GM21360 (cell line): ENCODE measurements at regions not wholly inside any gene's neighbourhood (a gene's known extent, or its start where the extent isn't known, plus 50 kb on each side); places are given as distances from the start of the nearest gene placed in this dataset.
"Not testable (repeated sequence)": the region's sequence is repeated elsewhere in the genome, so short reads cannot be mapped to it uniquely, and the experiment has no call there.

Experiments
- ATAC-seq: cut with Tn5 transposase; IDR thresholded peaks from one replicate; pipeline ENCODE4 v1.9.1; 2021; ENCODE audit warnings: mild to moderate bottlenecking, moderate library complexity; ENCODE audit not compliant: unreplicated experiment

DNA sequence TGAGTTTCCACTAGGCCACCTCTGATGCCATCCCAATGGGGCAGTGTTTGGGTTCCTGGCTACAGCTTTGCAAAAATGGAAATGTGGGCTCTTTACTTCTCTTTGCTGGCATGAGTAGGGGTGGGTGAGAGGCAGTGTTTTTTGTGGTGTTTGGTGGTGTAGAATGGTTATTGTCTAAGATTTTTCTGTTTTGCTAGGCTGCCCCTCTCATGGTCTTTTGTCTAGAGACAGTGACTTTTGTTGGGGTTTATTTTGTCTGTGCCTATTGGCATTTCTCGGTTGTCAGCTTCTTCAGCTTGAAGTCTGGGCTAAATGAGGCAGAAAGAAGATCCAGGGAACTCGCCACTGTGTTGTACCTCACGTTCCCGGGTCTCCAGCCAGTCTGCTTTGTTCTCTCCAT, 112.1 kb downstream of the CENPF start:
- no peak for ATAC-seq

DNA sequence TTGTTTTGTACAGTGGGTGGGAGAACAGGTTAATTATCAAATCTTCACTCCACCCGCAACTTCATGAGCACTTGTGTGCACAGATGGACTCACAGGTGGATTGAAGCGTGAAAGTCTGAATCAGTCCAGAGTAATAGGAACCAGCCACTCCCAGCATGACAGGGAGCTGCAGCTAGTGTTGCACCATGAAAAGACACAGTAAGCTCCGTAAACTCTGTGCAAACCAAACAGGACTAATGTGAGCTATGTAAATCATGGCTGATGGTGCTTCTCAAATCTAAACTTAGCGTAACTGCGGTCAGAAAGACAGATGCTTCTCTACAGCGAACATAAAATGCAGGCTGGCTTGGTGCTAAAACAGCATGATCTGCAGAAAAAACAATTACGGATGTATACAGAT, 114.4 kb downstream of the CENPF start:
- ATAC-seq: no peak

DNA sequence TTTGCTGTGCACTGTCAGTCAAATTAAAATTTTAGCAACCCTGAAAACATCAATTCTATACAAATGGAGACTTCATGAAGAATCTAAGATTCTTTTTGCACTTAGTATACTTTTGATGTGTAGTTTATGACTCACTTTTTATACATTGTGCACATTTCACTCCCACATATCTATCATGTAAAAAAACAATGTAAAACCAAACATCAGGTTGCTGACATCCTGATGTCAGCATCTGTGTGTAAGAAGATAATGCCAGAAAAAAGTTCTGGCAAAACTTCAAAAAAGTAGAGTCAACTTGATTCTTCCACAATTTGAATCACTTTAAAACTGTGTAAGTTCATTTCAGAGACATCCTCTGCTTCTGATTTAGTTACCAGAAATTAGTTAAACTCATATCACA, 115.7 kb downstream of the CENPF start:
- no peak for ATAC-seq

DNA sequence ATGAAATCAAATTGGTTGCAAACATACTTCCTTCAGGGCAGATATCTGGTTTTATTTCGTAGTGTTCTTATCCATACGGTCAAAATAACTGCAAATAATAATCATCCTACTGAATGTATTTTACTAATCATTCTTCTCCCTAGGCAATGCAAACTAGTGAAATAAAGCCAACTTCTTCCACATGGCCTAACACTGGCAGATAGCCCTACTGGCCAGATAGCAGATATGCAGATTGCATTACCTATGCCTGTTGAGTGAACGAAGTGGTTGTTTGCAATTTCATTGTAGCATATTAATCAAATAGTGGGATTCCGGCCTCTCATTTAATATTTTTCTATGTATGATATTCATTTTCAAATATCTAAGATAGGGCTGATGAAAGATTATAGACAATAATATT, 116.2 kb downstream of the CENPF start:
- ATAC-seq: no peak

DNA sequence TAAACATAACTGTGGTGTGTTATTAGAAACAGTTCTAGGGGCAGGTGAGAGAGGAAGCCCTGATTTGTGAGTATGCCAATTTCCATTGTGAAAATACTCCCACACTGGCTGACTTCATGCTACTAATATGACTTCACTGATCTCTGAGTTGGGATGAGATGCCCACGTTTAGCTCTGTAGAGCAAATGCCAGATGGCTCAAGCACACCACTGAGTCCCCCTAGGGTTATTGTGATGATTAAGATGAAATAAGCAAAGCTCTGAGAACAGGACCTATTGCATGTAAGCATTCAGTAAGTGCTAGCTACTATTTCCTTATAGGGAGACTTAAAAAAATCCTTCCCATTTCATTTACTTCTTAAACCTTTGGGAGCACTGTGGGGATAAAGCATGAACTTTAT, 117.6 kb downstream of the CENPF start:
- no peak for ATAC-seq

DNA sequence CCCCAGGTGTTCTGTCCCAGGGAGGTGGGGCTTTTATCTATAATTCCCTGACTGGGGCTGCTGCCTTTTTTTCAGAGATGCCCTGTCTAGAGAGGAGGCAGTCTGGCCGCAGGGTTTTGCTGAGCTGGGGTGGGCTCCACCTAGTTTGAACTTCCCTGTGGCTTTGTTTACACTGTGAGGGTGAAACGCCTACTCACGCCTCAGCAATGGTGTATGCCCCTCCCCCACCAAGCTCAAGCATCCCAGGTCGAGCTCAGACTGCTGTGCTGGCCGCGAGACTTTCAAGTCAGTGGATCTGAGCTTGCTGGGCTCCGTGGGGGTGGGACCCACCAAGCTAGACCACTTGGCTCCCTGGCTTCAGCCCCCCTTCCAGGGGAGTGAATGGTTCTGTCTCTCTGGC, 124.3 kb downstream of the CENPF start:
- no peak for ATAC-seq

DNA sequence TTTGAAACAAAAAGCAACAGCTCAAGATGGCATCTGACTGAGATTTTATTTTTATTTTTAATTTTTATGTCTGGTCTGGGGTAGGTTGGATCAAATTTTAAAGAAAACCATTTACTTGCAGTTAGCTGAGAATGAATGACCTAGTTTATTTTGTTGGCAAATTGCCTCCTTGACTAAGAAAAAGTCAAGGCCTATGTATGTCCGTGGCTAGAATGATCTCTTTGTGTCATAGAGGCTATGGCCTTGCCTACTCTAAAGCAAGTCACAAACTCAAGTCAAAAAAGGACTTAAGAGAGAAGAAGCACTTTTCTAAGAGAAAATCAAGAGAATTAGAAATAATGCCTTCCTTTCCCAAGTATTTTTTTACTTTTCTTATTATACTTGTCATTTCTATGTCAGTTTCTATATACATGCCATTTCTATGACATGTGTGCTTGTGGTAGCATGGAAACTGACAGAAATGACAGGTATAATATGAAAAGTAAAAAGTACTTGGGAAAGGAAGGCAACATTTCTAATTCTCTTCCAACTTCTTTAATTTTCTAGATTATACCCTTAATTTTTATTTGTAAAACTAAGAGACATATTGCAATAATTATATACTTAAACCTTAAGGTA, 136.7 kb downstream of the CENPF start:
- ATAC-seq: no peak

DNA sequence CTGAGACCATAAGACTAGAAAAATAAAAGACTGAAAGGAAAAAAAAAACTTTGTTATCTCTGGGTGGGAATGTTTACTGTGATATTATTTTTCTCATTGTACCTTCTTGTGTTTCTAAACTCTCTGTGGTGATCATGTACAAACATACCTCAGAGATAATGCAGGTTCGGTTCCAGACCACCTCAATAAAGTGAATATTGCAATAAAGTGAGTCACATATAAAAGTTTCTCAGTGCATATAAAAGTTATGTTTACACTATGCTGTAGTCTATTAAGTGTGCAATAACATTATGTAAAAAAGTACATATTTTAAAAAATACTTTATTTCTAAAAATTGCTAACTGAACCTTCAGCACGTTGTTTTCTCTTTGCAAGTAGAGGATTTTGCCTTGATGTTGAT, 137.5 kb downstream of the CENPF start:
- ATAC-seq: no peak

DNA sequence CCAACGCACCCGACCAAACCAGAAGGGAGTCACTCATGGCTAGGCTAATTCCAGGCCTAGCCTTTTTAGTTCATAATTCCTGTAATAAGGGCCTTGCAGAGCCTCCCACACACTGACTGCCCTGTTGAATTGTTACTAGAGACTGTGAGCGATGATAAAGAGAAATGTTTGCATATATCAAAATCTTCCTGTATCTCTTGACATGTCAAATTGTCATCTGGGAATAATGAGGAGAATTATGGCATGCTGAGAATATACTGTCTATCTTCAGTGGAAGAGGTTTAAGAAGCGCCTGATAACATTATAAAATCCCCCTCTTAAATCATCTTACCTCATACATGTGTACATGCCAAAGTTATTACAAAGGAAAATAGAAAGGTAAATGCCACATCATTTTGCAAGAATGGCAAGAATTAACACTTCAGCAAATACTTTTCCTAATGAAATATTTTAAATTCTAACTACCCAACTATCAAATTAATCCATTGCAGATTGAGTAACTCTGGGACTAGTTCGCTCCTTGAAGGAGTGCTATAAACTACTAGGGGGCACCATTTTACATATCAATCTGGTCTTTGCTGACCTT, 144.1 kb downstream of the CENPF start:
- no peak for ATAC-seq

DNA sequence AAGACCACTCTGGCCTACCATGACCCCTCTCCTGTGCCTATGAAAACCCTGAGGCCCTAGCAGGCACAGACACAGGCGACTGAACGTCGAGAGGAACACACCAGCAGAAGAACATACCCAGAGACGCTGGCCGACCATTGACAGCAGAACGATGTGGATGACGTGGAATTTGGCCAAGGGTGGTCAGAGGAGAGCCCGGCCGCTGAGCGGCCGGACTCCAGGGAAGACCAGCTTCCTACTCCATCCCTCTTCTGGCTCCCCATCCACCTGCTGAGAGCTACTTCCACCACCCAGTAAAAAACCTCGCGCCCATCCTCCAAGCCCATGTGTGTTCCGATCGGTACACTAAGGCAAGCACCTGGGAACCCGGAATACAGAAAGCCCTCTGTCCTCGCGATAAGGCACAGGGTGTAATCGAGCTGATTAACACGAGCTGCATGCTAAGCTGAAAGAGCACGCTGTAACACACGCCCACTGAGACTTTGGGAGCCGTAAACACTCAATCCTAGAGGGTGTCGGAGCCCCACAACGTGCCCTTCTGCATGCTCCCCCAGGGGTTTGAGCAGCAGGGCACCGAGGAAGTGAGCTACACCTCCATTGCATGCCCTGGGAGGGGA, 150.3 kb downstream of the CENPF start:
- ATAC-seq: no peak

DNA sequence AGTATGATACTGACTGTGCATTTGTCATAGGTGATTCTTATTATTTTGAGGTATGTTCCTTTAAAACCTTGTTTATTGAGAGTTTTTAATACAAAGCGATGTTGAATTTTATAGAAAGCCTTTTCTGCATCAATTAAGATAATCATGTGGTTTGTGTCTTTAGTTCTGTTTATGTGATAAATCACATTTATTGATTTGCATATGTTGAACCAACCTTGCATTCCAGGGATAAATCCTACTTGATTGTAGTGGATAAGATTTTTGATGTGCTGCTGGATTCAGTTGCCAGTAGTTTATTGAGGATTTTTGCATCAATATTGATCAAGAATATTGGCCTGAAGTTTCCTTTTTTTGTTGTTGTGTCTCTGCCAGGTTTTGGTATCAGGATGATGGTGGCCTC, 158.0 kb downstream of the CENPF start:
- no peak for ATAC-seq

DNA sequence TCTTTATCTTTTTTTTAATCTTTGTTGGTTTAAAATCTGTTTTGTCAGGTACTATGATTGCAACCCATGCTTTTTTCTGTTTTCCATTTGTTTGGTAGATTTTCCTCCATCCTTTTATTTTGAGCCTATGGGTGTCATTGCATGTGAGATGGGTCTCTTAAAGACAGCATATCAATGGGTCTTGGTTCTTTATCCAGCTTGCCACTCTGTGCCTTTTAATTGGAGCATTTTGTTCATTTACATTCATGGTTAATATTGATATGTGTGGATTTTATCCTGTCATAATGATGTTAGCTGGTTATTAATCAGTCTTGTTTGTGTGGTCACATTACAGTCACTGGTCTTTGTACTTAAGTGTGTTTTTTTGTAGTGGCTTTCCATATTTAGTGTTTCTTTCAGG, 159.9 kb downstream of the CENPF start:
- ATAC-seq: no peak

DNA sequence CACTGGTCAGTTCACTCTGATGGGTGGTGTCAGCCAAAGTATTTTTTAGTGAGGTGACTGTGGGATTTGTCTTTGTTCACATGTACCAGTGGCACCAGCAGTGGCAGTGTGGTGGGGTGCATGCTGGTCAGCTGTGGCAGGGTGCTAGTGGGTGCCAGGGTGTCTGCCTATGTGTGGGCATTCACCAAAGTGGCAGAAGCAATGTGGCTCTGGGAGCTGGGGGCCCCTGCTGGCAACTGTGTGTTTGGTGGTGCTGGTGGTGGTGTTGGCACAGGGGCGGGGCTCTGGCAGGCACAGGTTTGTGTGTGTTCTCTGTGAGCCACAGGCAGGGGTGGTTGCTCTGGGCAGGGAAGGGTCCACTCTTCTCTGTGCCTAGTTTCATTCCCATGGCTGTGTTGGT, 161.5 kb downstream of the CENPF start:
- no peak for ATAC-seq

DNA sequence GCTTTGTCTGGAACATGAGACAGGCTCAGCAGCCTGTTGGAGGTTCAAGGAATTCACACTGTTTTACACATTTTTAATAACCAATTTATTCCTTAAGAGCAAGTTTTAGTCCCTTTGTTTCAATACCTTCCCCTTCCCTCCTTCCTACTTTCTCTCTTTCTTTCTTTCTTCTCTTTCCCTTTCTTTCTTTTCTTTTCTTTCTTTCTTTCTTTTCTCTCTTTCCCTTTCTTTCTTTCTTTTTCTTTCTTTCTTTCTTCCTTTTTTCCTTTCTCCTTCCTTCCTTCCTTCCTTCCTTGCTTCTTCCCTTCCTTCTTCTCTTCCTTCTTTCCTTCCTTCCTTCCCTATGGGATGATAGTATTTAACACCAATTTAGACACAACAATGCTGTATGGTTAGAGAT, 164.2 kb downstream of the CENPF start:
- no peak for ATAC-seq

DNA sequence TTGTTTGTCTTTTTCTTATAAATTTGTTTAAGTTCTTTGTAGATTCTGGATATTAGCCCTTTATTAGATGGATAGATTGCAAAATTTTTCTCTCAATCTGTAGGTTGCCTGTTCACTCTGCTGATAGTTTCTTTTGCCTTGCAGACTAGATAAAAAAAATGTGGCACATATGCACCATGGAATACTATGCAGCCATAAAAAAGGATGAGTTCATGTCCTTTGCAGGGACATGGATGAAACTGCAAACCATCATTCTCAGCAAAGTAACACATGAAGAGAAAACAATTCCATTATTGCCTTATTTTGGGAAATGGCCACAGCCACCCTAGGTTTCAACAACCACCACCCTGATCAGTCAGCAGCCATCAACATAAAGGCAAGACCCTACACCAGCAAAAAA, 166.7 kb downstream of the CENPF start:
- not testable (repeated sequence) for ATAC-seq

DNA sequence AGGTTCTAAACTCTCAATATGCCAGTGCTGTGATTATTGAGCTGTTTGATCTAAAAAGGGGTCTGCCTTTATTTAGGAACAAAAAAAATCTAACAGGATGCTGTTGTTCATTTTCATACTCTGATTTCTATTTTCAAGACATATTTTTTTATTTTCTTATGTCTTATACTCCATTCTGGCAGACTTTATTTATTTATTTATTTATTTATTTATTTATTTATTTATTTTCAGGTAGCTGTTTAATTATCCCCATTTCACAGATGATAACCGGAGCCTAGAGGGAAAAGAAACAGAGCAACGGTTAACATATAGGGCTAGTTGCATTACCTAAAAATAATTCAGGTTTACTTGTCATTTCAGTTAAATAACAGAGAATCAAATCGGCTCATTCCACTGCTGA, 174.4 kb downstream of the CENPF start:
- ATAC-seq: no peak

DNA sequence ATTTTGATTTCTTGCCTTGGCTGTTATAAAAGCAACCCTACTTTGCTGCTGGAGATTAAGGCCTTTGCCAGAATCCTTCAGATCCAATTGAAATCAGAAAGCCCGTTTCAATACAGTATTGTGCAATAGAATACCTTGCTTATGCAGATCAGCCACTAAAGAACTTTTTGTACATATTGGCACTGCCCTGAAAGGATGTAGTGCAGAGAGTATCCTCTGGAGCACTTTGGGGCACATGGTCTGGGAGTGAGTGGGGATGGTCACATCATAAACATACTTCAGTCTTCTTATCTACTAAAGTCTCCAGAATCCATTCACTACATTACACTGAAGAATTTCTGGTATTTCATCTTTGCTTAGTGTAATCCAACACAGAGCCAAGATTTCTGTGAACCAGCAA, 189.0 kb downstream of the CENPF start:
- no peak for ATAC-seq

DNA sequence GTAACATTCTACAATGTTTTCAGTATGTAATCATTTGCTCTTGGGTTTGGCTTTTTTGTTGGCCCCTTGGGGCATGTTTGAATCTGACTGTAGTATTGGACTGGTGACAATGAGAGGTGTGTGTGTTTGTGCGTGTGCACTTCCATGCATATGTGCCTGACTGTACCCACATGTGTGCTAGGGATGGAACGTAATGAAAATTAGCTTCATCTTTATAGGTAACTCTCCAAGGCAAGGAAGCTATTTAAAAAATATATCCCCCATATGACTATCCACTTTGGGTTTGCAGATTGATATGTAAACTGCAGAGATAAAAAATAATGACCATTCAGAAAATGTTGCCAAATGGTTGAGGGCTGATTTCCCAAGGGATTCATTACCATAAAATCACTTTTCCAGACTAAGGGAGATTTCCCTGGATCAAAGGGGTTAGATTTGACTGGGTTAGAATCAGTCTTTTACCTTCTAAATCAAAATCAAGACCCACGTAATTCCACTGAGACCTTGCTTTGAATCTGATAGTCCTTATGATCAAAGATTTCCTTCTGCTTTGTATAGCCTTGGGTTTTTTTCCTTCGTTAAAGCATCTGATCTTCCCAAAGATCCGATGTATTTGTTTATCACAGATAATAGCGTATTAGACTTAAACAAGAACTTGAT, 189.7 kb downstream of the CENPF start:
- ATAC-seq: no peak

DNA sequence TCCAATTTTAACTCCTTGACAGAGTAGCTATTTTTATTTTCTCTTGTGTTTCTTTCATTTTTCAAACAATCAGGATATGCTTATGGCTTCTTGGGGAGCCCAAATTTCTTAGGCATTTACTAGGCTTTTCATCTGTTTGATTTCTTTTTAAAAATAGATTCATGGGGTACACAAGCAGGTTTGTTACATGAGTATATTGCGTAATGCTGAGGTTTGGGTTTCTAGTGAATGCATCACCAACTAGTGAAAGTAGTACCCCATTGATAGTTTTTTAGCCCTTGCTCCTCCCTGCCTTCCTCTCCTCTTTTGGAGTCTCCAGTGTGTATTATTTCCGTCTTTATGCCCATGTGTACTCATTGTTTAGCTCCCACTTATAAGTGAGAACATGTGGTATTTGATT, 190.7 kb downstream of the CENPF start:
- ATAC-seq: no peak

DNA sequence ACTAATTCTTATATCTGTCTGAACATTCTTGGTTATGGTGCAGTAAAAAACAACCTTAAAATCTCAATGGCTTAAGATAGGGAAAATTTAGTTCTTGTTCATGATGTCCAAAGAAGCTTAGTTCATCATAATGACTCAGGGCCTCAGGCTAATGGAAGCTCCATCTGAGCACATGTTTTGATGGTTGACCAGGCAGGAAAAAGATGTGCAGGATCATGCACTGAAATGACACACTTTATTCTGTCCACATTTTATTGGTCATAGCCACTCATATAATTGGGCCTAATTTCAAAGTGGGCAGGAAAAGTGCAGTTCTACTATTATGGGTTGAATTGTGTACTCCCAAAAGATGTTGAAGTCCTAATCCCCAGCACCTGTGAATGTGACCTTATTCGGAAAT, 198.2 kb downstream of the CENPF start:
- ATAC-seq: no peak

DNA sequence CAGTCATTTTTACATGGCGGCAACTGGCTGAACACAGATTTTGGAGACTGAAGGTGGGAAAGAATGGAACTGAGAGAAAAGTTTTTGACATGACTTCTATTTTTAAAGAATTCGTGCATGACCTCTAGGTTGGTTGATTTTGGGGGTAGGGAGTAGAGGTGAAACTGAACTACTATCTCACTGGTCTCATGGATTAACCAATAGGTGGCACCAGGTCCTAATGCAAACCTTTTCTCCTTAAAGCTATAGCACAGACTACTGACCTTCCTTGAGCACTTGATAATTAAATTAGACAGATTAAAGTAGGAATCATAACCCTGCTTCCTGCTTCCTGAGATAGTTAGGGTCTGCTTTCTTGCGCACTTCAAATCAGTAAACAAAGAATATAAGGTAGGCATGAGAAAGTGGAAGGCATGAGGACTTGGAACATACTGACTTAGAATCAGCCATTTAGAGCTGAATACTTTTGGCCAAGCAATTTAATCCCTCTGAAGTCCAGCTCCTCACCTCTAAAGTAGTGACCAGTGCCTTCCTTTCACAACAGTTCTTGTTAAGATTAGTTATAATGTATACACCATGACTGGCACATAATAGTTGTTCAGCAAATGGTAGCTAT, 206.0 kb downstream of the CENPF start:
- ATAC-seq: no peak

DNA sequence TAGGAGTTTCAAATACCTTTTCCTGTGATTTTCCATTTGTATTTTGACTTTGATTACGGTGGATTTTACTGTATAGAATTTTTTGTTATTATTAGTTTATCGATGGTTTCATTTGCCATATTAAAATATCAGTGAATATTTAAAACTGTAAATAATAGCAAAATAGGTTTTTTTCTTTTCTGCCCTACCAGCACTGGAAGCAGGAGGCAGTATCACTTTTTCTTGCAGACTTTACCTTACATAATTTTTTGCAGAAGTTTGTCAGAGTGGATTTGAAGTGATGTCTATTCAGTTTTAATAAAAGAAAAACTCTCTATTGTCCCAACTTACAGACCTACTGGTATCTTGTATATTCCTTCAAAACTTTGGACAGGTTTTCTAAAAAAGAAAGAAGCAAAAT, 213.6 kb downstream of the CENPF start:
- no peak for ATAC-seq
